Activated naive CD8-positive, alpha-beta T cell treated with anti-CD3 and anti-CD28 coated beads, Interleukin-2, amount 10 ng/mL, durations not matched to agents 7 days and 5 days (primary cell): ENCODE measurements at regions not wholly inside any gene's neighbourhood (a gene's known extent, or its start where the extent isn't known, plus 50 kb on each side); places are given as distances from the start of the nearest gene placed in this dataset.

Experiments
- ATAC-seq: fragments of 150-1000 bp; cut with Tn5 transposase; one replicate; pipeline ENCODE4 v1.10.0; 2021; ENCODE audit warnings: low read depth, moderate library complexity
- POLR2A ChIA-PET: fragments of 350-600 bp; sonication (Branson Sonifier 250); formaldehyde crosslinking; loops from one replicate; lab custom pipeline; 2021; ENCODE audit warnings: antibody characterized with exemption; lab: Charles Lee
- DNase-seq: peaks from one replicate; pipeline ENCODE4 v3.0.0; 2021
- H3K27ac Mint-ChIP-seq: one replicate; pipeline ENCODE4 v1.8.0; 2022; ENCODE audit warnings: mild to moderate bottlenecking, mixed read lengths
- H3K27me3 Mint-ChIP-seq: one replicate; pipeline ENCODE4 v1.8.0; 2022; ENCODE audit warnings: mild to moderate bottlenecking, moderate library complexity, mixed read lengths
- H3K36me3 Mint-ChIP-seq: one replicate; pipeline ENCODE4 v1.8.0; 2021; ENCODE audit warnings: mild to moderate bottlenecking, mixed read lengths
- H3K4me1 Mint-ChIP-seq: one replicate; pipeline ENCODE4 v1.8.0; 2021; ENCODE audit warnings: mixed read lengths
- H3K4me3 Mint-ChIP-seq: one replicate; pipeline ENCODE4 v1.8.0; 2022; ENCODE audit warnings: mild to moderate bottlenecking, moderate library complexity, mixed read lengths
- H3K9me3 Mint-ChIP-seq: one replicate; pipeline ENCODE4 v1.8.0; 2021; ENCODE audit warnings: mixed read lengths

DNA sequence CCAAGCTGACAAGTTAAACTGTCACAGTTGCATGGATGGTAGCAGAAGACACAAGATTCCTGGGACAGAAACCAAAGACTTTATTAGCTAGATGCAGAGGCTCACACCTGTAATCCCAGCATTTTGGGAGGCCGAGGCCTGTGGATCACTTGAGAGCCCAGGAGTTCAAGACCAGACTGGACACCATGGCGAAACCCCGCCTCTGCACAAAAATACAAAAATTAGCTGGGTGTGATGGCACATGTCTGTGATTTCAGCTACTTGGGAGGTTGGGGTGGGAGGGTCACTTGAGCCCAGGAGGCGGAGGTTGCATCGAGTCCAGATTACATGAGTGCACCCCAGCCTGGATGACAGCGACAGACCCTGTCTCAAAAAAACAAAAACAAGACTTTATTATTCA, 346.6 kb downstream of the IRS2 start:
- POLR2A ChIA-PET, result no interaction called here
- peaks cover 9% of the 10 kb centered on the region for H3K27me3 Mint-ChIP-seq
- no peaks in the 10 kb centered on the region for H3K36me3 Mint-ChIP-seq

DNA sequence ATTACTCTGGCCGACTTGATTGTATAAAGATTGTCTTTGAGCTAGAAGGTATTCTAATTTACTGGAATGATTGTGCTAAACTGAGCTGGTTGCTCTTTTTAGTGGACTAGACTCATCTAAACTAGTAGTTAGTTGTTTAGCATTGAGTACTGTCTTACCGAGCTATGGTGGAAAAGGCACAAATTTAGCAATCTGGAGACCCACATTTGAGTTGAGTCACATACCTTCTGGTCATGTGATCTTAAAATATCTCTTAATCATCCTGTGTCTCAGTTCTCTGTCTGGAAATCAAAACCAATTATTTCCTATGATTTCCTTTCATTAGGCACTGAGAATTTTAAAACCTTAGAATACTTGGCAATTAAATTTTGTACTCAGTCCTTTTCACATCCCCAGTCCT, 349.5 kb downstream of the IRS2 start:
- POLR2A ChIA-PET, result no interaction called here
- DNase-seq, result no peak
- H3K27ac Mint-ChIP-seq, result no peak overlapping the region
- H3K36me3 Mint-ChIP-seq, result no peaks in the 10 kb centered on the region
- H3K9me3 Mint-ChIP-seq, result peaks cover 8% of the 10 kb centered on the region
- H3K27me3 Mint-ChIP-seq, result peaks cover 7% of the 10 kb centered on the region
- no peaks in the 10 kb centered on the region for H3K4me1 Mint-ChIP-seq
- no peak overlapping the region for H3K4me3 Mint-ChIP-seq
- ATAC-seq, result no peak

More for the DNA sequence above, 346.6 kb downstream of the IRS2 start:
- DNase-seq (no peak), ATAC-seq (no peak)
- Mint-ChIP-seq H3K9me3 (peaks cover 5% of the 10 kb centered on the region), H3K4me3 (no peak overlapping the region), H3K4me1 (no peaks in the 10 kb centered on the region), H3K27ac (no peak overlapping the region)

GRCh38 chr13:109436055-109436622, 350.2 kb downstream of the IRS2 start:
- POLR2A ChIA-PET, result no interaction called here
- H3K36me3 Mint-ChIP-seq, result no peaks in the 10 kb centered on the region
- peaks cover 9% of the 10 kb centered on the region for H3K9me3 Mint-ChIP-seq
- peaks cover 7% of the 10 kb centered on the region for H3K27me3 Mint-ChIP-seq
- DNase-seq, result no peak
- ATAC-seq, result no peak
- no peak overlapping the region for H3K4me3 Mint-ChIP-seq
- H3K27ac Mint-ChIP-seq, result no peak overlapping the region
- H3K4me1 Mint-ChIP-seq, result no peaks in the 10 kb centered on the region

DNA sequence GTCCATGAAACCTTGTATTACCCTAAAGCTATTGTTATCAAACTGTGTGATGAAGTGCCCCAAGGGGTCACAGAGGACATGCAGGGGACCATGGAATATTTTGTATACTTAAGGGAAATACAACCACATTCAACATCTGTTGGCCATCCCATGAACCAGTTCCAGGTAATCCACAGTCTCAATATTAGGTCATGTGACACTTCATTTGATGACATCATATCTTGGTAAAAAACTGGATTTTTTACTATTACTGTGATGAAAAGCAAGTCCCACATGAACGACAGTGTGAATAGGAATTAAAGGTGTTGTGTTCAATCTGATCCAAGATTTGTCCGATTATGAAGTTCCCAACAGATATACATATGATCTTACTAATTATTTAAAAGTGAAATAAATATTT, 355.2 kb downstream of the IRS2 start:
- ATAC-seq, result no peak
- Mint-ChIP-seq H3K4me1 (peaks cover 6% of the 10 kb centered on the region), H3K27ac (no peak overlapping the region), H3K4me3 (no peak overlapping the region), H3K36me3 (peaks cover 2% of the 10 kb centered on the region), H3K27me3 (peaks cover 3% of the 10 kb centered on the region), H3K9me3 (peaks cover 20% of the 10 kb centered on the region)
- no peak for DNase-seq
- POLR2A ChIA-PET, result no interaction called here

DNA sequence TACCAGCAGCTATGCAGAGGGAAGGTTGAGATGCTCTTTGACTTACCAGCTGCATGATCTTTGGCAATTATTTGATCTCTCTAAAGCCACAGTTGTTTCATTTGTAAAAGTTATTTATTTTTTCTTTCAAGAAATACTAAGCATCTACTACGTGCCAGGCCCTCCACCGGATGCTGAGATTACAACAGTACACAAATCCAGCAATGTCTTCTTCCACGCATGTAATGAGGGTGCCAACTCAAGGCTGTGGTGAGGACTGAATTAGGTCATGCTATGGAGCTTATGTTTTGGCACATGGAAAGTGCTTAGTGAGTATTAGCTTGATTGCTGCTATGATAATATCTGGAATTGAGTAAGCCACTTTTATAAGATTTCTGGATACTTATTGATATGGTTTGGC, 358.2 kb downstream of the IRS2 start:
- Mint-ChIP-seq H3K4me3 (no peak overlapping the region), H3K9me3 (peaks cover 15% of the 10 kb centered on the region), H3K27me3 (peaks cover under 1% of the 10 kb centered on the region), H3K36me3 (peaks cover 2% of the 10 kb centered on the region), H3K27ac (no peak overlapping the region), H3K4me1 (peaks cover 6% of the 10 kb centered on the region)
- DNase-seq, result no peak
- ATAC-seq, result no peak
- POLR2A ChIA-PET, result no interaction called here

DNA sequence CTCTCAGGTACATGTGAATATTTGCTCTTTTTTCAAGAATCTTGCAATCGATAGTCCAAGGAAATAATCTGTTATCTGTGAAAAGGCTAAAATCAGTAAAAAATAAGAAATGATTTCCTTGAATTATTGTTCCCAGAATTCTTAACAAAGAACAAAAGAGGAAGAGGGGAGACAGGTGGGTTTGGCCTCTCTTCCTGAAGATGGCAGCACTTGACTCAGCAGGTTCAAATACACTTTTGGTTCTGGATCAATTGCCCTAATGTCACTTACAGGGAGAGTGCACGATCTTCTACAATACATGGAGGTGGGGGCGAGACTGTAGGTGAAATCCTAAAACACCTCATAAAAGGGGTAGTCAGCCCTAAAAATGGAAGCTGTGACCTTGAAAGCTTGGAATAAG, 358.7 kb downstream of the IRS2 start:
- no peaks in the 10 kb centered on the region for H3K27me3 Mint-ChIP-seq
- peaks cover 6% of the 10 kb centered on the region for H3K4me1 Mint-ChIP-seq
- no peak overlapping the region for H3K4me3 Mint-ChIP-seq
- no peak overlapping the region for H3K27ac Mint-ChIP-seq
- H3K9me3 Mint-ChIP-seq, result peaks cover 14% of the 10 kb centered on the region
- DNase-seq (no peak), ATAC-seq (no peak)
- POLR2A ChIA-PET, result no interaction called here
- H3K36me3 Mint-ChIP-seq, result peaks cover 2% of the 10 kb centered on the region

DNA sequence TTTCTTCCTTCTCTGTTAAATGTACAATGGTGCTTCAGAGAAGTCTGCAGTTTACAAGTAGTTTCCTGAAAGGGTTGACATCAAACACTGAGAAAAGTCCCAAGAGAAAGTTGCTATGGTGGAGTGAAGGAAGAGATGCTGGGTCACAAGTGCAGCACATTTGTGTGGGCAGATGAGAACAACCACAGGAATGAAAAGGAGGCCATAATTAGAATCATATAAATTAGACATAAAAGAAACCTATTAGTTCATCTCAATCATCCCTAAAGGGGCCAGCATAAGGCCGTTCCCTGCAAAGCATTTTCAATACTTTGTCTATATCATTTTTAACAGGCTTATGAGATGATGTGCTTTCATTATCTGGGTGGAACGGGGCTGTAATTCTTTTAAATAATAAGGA, 359.2 kb downstream of the IRS2 start:
- POLR2A ChIA-PET, result no interaction called here
- H3K4me3 Mint-ChIP-seq, result no peak overlapping the region
- DNase-seq (no peak), ATAC-seq (no peak)
- peaks cover 6% of the 10 kb centered on the region for H3K4me1 Mint-ChIP-seq
- no peak overlapping the region for H3K27ac Mint-ChIP-seq
- H3K9me3 Mint-ChIP-seq, result peaks cover 14% of the 10 kb centered on the region
- H3K36me3 Mint-ChIP-seq, result peaks cover 2% of the 10 kb centered on the region
- H3K27me3 Mint-ChIP-seq, result no peaks in the 10 kb centered on the region

DNA sequence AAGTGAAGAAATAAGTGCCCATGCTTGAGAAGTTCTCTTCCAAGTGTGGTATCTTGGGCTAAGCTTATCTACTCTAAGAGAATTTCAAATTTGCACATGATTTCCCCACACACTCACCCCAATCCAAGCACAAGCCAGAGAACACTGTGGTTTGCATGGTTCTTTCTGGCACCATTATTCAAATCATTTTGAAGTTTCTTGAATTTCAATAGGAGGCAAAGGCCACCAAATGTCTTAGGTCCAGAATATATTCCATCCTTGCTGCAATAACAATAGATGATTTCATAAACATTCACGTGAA, 359.7 kb downstream of the IRS2 start:
- peaks cover 6% of the 10 kb centered on the region for H3K4me1 Mint-ChIP-seq
- H3K27me3 Mint-ChIP-seq, result no peaks in the 10 kb centered on the region
- peaks cover 2% of the 10 kb centered on the region for H3K36me3 Mint-ChIP-seq
- H3K4me3 Mint-ChIP-seq, result no peak overlapping the region
- peaks cover 13% of the 10 kb centered on the region for H3K9me3 Mint-ChIP-seq
- ATAC-seq (no peak), DNase-seq (no peak)
- no peak overlapping the region for H3K27ac Mint-ChIP-seq
- POLR2A ChIA-PET, result no interaction called here

GRCh38 chr13:109425821-109426689, 360.3 kb downstream of the IRS2 start:
- no peak overlapping the region for H3K4me3 Mint-ChIP-seq
- H3K27ac Mint-ChIP-seq, result no peak overlapping the region
- H3K27me3 Mint-ChIP-seq, result no peaks in the 10 kb centered on the region
- peaks cover 12% of the 10 kb centered on the region for H3K9me3 Mint-ChIP-seq
- POLR2A ChIA-PET, result no interaction called here
- no peak for ATAC-seq
- H3K36me3 Mint-ChIP-seq, result peaks cover 2% of the 10 kb centered on the region
- DNase-seq, result no peak
- peaks cover 6% of the 10 kb centered on the region for H3K4me1 Mint-ChIP-seq

GRCh38 chr13:109422161-109422560, 364.2 kb downstream of the IRS2 start:
- no peak for ATAC-seq
- Mint-ChIP-seq H3K4me1 (no peaks in the 10 kb centered on the region), H3K9me3 (no peaks in the 10 kb centered on the region), H3K27ac (no peak overlapping the region), H3K36me3 (no peaks in the 10 kb centered on the region), H3K27me3 (no peaks in the 10 kb centered on the region), H3K4me3 (no peak overlapping the region)
- POLR2A ChIA-PET, result no interaction called here
- DNase-seq, result no peak

- Mint-ChIP-seq H3K36me3 (no peaks in the 10 kb centered on the region), H3K27ac (no peak overlapping the region), H3K9me3 (no peaks in the 10 kb centered on the region), H3K4me1 (no peaks in the 10 kb centered on the region), H3K4me3 (no peak overlapping the region), H3K27me3 (no peaks in the 10 kb centered on the region)
- POLR2A ChIA-PET, result no interaction called here
- ATAC-seq (no peak), DNase-seq (no peak)
These were observed 366.5 kb downstream of the IRS2 start for GRCh38 chr13:109419896-109420295.

GRCh38 chr13:109418111-109418510, 368.3 kb downstream of the IRS2 start:
- ATAC-seq, result no peak
- POLR2A ChIA-PET, result no interaction called here
- H3K4me3 Mint-ChIP-seq, result no peak overlapping the region
- no peaks in the 10 kb centered on the region for H3K9me3 Mint-ChIP-seq
- H3K27ac Mint-ChIP-seq, result no peak overlapping the region
- no peaks in the 10 kb centered on the region for H3K36me3 Mint-ChIP-seq
- peaks cover 3% of the 10 kb centered on the region for H3K27me3 Mint-ChIP-seq
- no peaks in the 10 kb centered on the region for H3K4me1 Mint-ChIP-seq
- no peak for DNase-seq

DNA sequence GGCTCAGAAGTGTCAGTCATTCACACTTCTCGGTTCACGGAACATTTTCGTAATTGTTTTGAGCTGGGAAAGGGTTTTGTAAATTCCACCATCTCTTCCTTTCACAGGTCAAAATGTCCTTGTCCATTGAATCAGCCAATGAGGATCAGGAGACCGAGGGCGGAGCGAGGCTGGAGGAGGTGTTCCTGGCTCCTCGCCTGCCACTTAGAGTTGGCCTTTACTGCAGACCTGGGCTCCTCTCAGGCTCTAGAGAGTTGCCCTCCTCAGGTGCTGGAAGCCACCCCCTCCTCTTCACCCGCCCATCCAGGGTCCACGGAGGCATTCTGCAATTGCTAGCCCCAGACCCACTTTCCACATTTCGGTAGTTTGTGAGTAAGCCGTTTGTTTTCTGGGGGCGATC, 370.4 kb downstream of the IRS2 start:
- H3K4me1 Mint-ChIP-seq, result no peaks in the 10 kb centered on the region
- H3K27me3 Mint-ChIP-seq, result peaks cover 8% of the 10 kb centered on the region
- no peak overlapping the region for H3K4me3 Mint-ChIP-seq
- DNase-seq, result no peak
- no peak for ATAC-seq
- no peaks in the 10 kb centered on the region for H3K9me3 Mint-ChIP-seq
- POLR2A ChIA-PET, result no interaction called here
- no peaks in the 10 kb centered on the region for H3K36me3 Mint-ChIP-seq
- no peak overlapping the region for H3K27ac Mint-ChIP-seq

DNA sequence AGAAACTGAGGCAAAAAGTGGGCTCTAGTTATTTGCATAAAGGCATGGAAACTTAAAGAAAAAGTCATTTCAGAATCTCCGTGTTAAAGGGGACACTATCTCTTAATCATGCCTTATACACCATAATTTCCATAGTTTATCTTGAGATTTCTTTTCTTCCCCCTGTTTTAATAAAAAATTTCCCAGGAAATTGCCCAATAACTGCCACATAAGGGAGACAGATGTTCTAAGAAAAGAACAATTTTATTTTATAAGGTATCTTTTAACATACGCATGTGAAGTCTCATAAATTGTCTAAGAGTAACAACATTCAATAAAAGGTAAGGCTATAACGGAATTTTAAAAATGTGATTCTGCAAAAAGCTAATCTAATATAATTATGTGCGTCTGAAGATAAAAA, 371.3 kb downstream of the IRS2 start:
- H3K27ac Mint-ChIP-seq, result no peak overlapping the region

More for the DNA sequence above, 371.3 kb downstream of the IRS2 start:
- Mint-ChIP-seq H3K9me3 (no peaks in the 10 kb centered on the region), H3K27me3 (peaks cover 8% of the 10 kb centered on the region), H3K36me3 (no peaks in the 10 kb centered on the region), H3K4me3 (no peak overlapping the region), H3K4me1 (no peaks in the 10 kb centered on the region)
- ATAC-seq (no peak), DNase-seq (no peak)
- POLR2A ChIA-PET, result no interaction called here
